Small intestine (tissue), 7 donors: ENCODE measurements at regions not wholly inside any gene's neighbourhood (a gene's known extent, or its start where the extent isn't known, plus 50 kb on each side); places are given as distances from the start of the nearest gene placed in this dataset.
"Not testable (repeated sequence)": the region's sequence is repeated elsewhere in the genome, so short reads cannot be mapped to it uniquely, and the experiment has no call there.

Experiments used
- DNase-seq, 2 donors: peaks; one replicate each; pipeline versions ENCODE4 v3.0.0 to v3.0.0-alpha.2; 2013
- FAIRE-seq: peaks from 2 replicates; lab custom pipeline; 2012; peaks lifted over from hg19 to GRCh38; lab: Jason Lieb, UNC
- H3K27ac ChIP-seq, 3 donors: one replicate each; pipeline ENCODE4 v1.5.1; 2013; ENCODE audit warnings: low read length in 2 of 3, mild to moderate bottlenecking in 2 of 3, control low read depth in 1 of 3, inconsistent platforms in 1 of 3, low read depth in 1 of 3, moderate library complexity in 1 of 3
- H3K27me3 ChIP-seq, 3 donors: one replicate each; pipeline ENCODE4 v1.6.1; 2013; ENCODE audit warnings: low read length in 3 of 3, inconsistent platforms in 1 of 3; ENCODE audit not compliant: control insufficient read depth in 3 of 3, insufficient read depth in 3 of 3
- H3K36me3 ChIP-seq, 3 donors: one replicate each; pipeline ENCODE4 v1.6.1; 2013; ENCODE audit warnings: low read length in 3 of 3, inconsistent platforms in 1 of 3, low read depth in 1 of 3, mild to moderate bottlenecking in 1 of 3, moderate library complexity in 1 of 3; ENCODE audit not compliant: control insufficient read depth in 3 of 3, insufficient read depth in 2 of 3
- H3K4me1 ChIP-seq, 3 donors: one replicate each; pipeline ENCODE4 v1.6.1; 2013; ENCODE audit warnings: low read length in 2 of 3, inconsistent platforms in 1 of 3, low read depth in 1 of 3, mild to moderate bottlenecking in 1 of 3, moderate library complexity in 1 of 3; ENCODE audit not compliant: control insufficient read depth in 3 of 3, insufficient read depth in 2 of 3
- H3K4me3 ChIP-seq, 3 donors: one replicate each; pipeline ENCODE4 v1.5.1; 2013; ENCODE audit warnings: low read length in 3 of 3, control low read depth in 1 of 3, inconsistent platforms in 1 of 3, low read depth in 1 of 3, mild to moderate bottlenecking in 1 of 3, moderate library complexity in 1 of 3
- H3K9me3 ChIP-seq, 2 donors: one replicate each; pipeline ENCODE4 v1.6.1; 2013; ENCODE audit warnings: low read depth in 1 of 2, low read length in 1 of 2; ENCODE audit not compliant: control insufficient read depth in 2 of 2, insufficient read depth in 1 of 2
- WGBS, 3 donors: extraction: QIAGEN DNeasy Blood & Tissue Kit; methylation state at CpG; one replicate each; pipeline ENCODE4 v1.1.7; 2013; 5-methylcytosine and 5-hydroxymethylcytosine counted together
- donor health status: healthy with polysubstance abuse.
- donor health status: control.
- donor health status: control.
- donor health status: Bipolar disorder and iron deficiency.
- donor health status: healthy.

- WGBS, 3 donors, result 66 to 77% (median 74%) methylated on average over 4 of the region's 4 CpGs
- DNase-seq (no peak), FAIRE-seq (no peak)
- no peaks in the 10 kb centered on the region for H3K4me1 ChIP-seq
- H3K36me3 ChIP-seq, result no peaks in the 10 kb centered on the region
- no peaks in the 10 kb centered on the region for H3K27me3 ChIP-seq
- H3K27ac ChIP-seq, result no peak overlapping the region
- no peak overlapping the region for H3K4me3 ChIP-seq
- no peaks in the 10 kb centered on the region for H3K9me3 ChIP-seq
Observed at GRCh38 chr5:174491761-174492350, 232.5 kb upstream of the MSX2 start.

GRCh38 chr5:174493530-174493929 is 230.9 kb upstream of the MSX2 start:
- H3K27ac ChIP-seq, result no peak overlapping the region
- WGBS, 3 donors, result 31 to 55% (median 35%) methylated on average over 7 of the region's 7 CpGs
- H3K4me3 ChIP-seq, result no peak overlapping the region
- no peak for DNase-seq
- peaks cover 0 to 9% of the 10 kb centered on the region in 2 donors for H3K9me3 ChIP-seq
- no peaks in the 10 kb centered on the region for H3K27me3 ChIP-seq
- H3K4me1 ChIP-seq, result no peaks in the 10 kb centered on the region
- no peak for FAIRE-seq
- H3K36me3 ChIP-seq, result no peaks in the 10 kb centered on the region

GRCh38 chr5:174497939-174498338 is 226.4 kb upstream of the MSX2 start:
- DNase-seq, H3K27ac ChIP-seq, H3K27me3 ChIP-seq, H3K4me1 ChIP-seq, FAIRE-seq, H3K36me3 ChIP-seq, H3K4me3 ChIP-seq: not testable (repeated sequence)
- H3K9me3 ChIP-seq, result peaks cover 0 to 16% of the 10 kb centered on the region in 2 donors
- WGBS, 3 donors, result 77 to 84% (median 83%) methylated on average over 3 of the region's 3 CpGs

- DNase-seq, H3K27ac ChIP-seq, H3K4me1 ChIP-seq, H3K36me3 ChIP-seq, FAIRE-seq, H3K27me3 ChIP-seq, H3K4me3 ChIP-seq: not testable (repeated sequence)
- peaks cover 0 to 16% of the 10 kb centered on the region in 2 donors for H3K9me3 ChIP-seq
- WGBS, 3 donors, result 68 to 84% (median 70%) methylated on average over 4 of the region's 4 CpGs
Observed at GRCh38 chr5:174498575-174498974, 225.8 kb upstream of the MSX2 start.

GRCh38 chr5:174500636-174501035 is 223.7 kb upstream of the MSX2 start:
- no peak overlapping the region for H3K4me3 ChIP-seq
- WGBS, 3 donors, result 40 to 66% (median 53%) methylated on average over 5 of the region's 5 CpGs
- no peaks in the 10 kb centered on the region for H3K36me3 ChIP-seq
- FAIRE-seq (no peak), DNase-seq (no peak)
- H3K27ac ChIP-seq, result no peak overlapping the region
- H3K4me1 ChIP-seq, result peaks cover 1 to 11% (median 4%) of the 10 kb centered on the region in 3 donors
- H3K27me3 ChIP-seq, result no peaks in the 10 kb centered on the region
- H3K9me3 ChIP-seq, result peaks cover 0 to 16% of the 10 kb centered on the region in 2 donors

GRCh38 chr5:174501461-174502069 is 222.8 kb upstream of the MSX2 start:
- WGBS, 3 donors, result 43 to 49% (median 48%) methylated on average over 6 of the region's 6 CpGs
- no peak for FAIRE-seq
- H3K4me3 ChIP-seq, result no peak overlapping the region

GRCh38 chr5:174503086-174503460 is 221.3 kb upstream of the MSX2 start:
- no peak overlapping the region for H3K4me3 ChIP-seq
- peak overlapping the region in 1 of 3 donors; percentile 39 for H3K27ac ChIP-seq
- DNase-seq, result no peak
- no peak for FAIRE-seq
- peaks cover 0 to 12% of the 10 kb centered on the region in 2 donors for H3K9me3 ChIP-seq
- H3K36me3 ChIP-seq, result no peaks in the 10 kb centered on the region
- no peaks in the 10 kb centered on the region for H3K27me3 ChIP-seq
- H3K4me1 ChIP-seq, result peaks cover 1 to 17% (median 4%) of the 10 kb centered on the region in 3 donors

More at GRCh38 chr5:174501461-174502069, 222.8 kb upstream of the MSX2 start:
- Histone ChIP-seq H3K9me3 (peaks cover 0 to 16% of the 10 kb centered on the region in 2 donors), H3K27me3 (no peaks in the 10 kb centered on the region), H3K27ac (no peak overlapping the region), H3K36me3 (no peaks in the 10 kb centered on the region), H3K4me1 (peaks cover 1 to 17% (median 4%) of the 10 kb centered on the region in 3 donors)
- no peak for DNase-seq

- Histone ChIP-seq H3K27ac (peak overlapping the region in 2 of 3 donors; percentile 3 to 90), H3K36me3 (no peaks in the 10 kb centered on the region), H3K4me1 (peaks cover 1 to 17% (median 4%) of the 10 kb centered on the region in 3 donors), H3K4me3 (no peak overlapping the region), H3K9me3 (peaks cover 0 to 6% of the 10 kb centered on the region in 2 donors), H3K27me3 (no peaks in the 10 kb centered on the region)
- DNase-seq (peak; percentile 72 to 89), FAIRE-seq (no peak)
- WGBS, 3 donors, result 11 to 46% (median 26%) methylated on average over 17 of the region's 17 CpGs
Observed at GRCh38 chr5:174503461-174504265, 220.7 kb upstream of the MSX2 start.
